ENCODE measurements at regions not wholly inside any gene's neighbourhood (a gene's known extent, or its start where the extent isn't known, plus 50 kb on each side); places are given as distances from the start of the nearest gene placed in this dataset.

DNA sequence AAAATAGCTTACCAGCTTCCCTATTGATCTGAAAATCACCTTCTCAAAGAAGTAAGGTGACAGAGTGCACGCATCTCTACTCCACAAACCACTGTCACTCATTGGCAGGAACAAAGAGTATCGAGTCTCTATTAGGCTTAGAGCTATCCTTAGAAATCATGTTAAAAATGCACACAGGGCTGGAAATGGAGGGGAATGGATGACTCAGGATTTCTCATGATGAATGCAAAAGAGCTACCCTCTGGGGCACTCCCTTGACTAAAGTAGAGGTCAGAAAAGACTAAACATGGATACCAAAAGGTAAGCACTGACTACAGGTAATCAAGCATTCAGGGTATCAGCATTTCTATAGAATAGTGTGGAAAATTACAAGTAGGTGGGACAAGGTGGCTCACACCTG lies 96.1 kb upstream of the ANO4 start:
- TF ChIP-seq, protein P1, sequence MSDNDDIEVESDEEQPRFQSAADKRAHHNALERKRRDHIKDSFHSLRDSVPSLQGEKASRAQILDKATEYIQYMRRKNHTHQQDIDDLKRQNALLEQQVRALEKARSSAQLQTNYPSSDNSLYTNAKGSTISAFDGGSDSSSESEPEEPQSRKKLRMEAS (IDR thresholded peaks at IDR 0.05) = no peak
- TF ChIP-seq FOXM1 (IDR thresholded peaks at IDR 0.05; ENCODE audit: borderline replicate concordance, low read depth) (no peak), TAF1 (IDR thresholded peaks at IDR 0.05; ENCODE audit: low read depth) (no peak), YY1 (IDR thresholded peaks at IDR 0.05; ENCODE audit: low read depth) (no peak), CEBPB (IDR thresholded peaks at IDR 0.05) (no peak), EP300 (IDR thresholded peaks at IDR 0.05; ENCODE audit: borderline replicate concordance) (no peak), TEAD4 (IDR thresholded peaks at IDR 0.05) (no peak)
